Stimulated activated CD8-positive, alpha-beta memory T cell treated with anti-CD3 and anti-CD28 coated beads, Interleukin-7, amount 100 ng/mL, for 4 hours (primary cell): ENCODE measurements at regions not wholly inside any gene's neighbourhood (a gene's known extent, or its start where the extent isn't known, plus 50 kb on each side); places are given as distances from the start of the nearest gene placed in this dataset.
A peak's percentile ranks its signal among the peaks of the same experiment; 100 is the strongest.
"Not testable (repeated sequence)": the region's sequence is repeated elsewhere in the genome, so short reads cannot be mapped to it uniquely, and the experiment has no call there.

Experiments
- DNase-seq, 2 donors: peaks; one replicate each; pipeline ENCODE4 v3.0.0-alpha.2; 2020; ENCODE audit warnings: low read depth in 2 of 2

DNA sequence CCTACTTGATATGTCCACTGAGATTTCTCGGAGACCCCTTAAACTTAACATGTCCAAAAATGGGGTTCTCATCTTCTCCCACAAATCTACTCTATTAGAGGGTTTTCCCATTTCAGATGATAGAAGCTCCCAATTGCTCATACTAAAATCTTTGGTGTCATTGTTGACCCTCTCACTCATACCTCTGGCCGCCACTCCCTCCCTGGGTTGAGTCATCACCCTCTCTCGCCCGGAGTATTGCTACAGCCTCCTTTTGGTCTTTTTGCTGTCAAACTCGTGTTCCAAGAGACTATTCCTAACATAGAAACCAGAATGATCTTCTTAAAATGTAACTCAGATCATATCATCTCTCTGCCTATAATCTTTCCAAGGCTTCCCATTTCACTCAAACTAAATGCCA, 91.0 kb upstream of the GNAQ start:
- no peak for DNase-seq

DNA sequence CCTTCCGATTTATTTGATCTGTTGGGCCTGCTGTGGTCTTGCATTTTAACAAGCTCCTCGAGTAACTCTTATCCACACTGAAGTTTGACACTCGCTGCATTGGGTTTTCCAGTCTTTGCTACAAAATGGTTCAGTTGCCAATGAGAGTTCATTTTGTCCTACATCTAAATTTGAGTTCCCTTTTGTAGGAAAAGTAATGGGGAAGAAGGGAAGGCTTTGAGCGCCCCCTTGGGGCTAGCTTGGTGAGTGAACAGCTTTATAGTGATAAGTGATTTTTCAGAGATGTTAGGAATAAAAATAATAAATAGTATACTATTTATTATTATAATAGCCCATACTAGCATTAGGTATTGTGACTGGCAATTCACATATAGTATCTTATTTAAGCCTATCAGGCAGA, 89.9 kb upstream of the GNAQ start:
- peak; percentile 20 to 29 for DNase-seq

DNA sequence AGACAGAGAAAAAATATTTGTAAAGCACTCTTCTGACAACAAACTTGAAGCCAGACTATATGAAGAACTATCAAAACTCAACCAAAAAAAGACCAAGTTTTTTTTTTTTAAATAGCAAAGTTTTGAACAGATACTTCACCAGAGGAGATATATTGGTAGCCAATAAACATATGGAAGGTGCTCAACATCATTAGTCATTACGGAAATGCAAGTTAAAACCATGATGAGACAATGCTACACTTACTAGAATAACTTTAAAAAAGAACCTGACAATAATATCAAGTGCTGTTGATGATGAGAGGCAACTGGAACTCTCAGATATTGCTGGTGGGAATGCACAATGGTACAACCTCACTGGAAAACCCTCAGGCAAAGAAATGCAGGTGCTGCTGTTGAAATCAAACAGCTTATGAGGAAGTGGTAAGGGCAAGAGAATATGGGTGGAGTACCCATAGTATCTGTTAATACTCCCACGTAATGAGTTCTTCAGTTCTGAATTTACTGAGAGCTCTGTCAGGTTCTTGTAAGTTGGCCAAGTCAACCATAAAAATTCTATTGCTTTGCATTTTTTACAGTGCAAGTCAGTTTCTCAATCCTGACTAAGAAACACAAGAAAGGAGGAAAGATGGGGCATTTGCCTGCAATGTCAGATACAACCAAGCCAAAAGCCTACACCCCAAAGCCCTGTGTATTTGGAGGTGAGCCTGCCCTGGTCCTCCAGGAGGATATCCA, 87.3 kb upstream of the GNAQ start:
- DNase-seq = no peak

DNA sequence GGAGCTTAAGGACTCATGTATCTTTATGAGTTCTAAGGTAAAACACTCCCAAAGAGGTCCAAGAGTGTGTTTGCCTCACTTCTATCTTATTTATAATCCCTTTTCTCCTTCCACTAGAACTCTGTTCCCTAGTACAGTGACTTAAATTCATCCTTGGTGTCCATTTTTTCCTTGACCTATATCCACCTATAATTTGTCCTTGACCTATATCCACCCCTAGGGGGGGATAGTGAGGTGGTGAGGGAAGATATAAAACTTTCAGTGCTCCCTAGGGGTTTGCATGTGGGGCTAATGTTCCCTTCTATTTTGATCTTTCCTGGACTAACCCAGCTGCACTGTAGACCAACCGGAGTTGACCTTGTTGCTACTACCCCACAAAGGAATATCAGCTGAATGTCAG, 83.5 kb upstream of the GNAQ start:
- DNase-seq = no peak

DNA sequence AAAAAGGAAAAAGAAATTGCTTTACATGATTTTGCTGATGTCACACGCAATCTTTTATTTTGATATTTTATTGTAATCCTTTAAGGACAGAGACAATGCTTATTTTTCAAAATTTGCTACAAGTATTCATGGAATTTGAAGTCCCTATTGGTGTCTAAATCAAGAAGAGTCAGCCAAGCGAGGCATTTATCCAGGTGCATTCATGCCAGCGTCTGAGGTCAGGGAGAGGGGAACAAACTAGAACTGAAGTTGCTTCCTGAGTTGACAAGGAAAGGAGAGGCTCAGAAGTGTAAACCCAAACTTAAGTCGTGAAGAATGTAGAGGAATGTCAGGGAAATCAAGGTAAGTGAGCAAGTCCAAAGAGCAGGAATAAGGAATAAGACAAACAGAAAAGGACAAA, 83.0 kb upstream of the GNAQ start:
- DNase-seq = no peak

DNA sequence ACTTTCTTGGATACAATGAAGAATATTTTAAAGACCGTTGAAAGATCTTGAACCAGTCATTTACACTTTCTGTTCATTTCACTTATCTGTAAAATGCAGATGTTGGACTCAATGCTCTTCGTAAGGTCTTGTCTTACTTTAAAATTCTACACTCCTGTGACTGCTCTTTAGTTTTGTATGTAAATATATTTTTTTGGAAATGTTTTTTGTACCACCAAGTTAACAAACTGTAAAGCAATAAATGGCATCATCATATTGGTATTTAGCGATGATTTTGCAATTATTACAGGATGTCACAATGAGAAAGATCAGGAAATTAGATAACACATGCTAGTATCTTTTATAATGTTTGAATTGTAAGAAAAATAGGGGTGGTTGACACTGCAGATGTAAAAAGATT, 80.8 kb upstream of the GNAQ start:
- no peak for DNase-seq

DNA sequence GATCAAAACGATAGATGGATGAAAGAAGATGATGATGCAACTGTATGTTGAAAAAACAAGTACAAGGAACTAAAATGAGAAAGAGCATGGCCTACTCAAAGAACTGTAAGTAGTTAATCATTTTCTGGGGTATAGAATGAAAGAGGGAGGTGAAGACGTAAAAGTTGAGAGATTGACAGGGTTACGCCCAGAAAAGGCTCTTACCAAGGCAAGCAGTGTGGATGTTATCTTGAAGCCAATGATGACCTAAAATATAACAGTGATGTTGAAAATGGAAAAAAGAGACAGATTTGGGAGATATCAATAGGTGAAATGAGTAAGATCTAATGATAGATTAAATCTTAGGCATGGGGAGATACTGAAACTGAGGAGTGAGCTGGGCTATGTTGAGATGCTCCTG, 80.4 kb upstream of the GNAQ start:
- DNase-seq = no peak

DNA sequence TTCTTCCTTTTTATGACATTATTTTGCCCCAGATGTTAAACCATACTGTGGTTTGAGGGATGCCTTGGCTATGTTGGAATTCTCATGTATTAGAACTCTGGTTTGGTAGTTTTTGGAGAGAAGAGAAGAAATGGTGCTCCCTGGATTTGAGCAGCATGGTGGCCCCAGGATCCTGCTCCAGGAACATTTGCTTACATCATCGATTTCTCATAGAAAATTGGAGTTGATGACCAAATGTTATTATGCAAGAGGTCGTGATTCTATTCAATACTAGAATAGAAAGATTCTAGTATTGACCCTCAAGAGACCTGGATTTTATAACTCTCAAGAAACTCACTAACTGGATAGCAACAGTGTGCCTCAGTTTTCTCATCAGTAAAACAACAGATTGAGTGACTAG, 77.5 kb upstream of the GNAQ start:
- DNase-seq = no peak

DNA sequence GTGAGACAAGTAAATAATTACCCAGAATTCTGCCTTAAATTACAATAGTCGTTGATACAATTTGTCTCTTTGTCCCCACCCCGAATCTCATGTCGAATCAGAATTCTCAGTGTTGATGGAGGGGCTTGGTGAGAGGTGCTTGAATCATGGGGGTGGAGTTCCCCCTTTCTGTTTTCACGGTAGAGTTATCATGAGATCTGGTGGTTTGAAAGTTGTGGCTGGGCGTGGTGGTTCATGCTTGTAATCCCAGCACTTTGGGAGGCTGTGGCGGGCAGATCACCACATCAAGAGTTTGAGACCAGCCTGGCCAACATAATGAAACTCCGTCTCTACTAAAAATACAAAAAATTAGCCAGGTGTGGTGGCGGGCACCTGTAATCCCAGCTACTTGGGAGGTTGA, 75.0 kb upstream of the GNAQ start:
- not testable (repeated sequence) for DNase-seq

DNA sequence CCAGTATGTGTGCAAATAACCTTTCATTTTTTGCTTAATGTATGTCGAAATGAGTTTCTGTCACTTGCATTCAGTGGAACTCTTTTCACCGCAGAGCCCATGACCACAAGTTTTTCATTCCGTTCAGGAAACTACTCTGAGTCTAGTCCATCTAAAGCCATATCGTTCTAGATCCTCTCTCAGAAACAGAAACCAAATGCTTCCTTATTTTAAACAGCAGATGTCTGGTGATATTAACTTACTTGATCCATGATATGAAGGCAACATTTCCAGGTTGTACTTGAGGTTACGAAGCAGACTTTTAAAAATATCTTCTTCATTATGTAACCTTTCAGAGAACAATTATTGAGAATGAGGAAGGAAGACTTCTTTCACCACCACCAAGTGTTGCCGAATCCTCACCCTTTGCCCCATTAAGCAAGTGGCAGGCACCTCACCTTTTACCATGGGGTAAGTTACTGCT, 72.4 kb upstream of the GNAQ start:
- DNase-seq = peak in 1 of 2 donors; percentile 18

DNA sequence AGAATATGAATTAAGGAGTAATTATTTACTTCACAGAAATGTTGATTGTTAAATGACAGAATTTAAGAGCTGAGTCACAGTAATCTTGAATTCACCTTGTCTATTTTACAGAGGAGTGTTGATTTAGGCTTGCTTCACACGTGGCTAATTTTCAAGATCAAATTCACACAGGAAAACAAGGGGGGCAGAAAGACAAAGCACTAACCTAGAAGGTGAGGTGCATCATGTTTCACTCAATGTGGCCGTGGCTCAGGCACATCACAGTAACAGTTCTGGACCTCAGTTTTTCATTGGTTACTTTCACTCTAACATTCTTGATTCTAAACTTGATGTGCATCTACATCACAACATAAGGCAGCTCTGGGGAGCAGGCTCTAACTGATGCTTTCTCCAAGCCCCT, 69.6 kb upstream of the GNAQ start:
- DNase-seq = no peak

DNA sequence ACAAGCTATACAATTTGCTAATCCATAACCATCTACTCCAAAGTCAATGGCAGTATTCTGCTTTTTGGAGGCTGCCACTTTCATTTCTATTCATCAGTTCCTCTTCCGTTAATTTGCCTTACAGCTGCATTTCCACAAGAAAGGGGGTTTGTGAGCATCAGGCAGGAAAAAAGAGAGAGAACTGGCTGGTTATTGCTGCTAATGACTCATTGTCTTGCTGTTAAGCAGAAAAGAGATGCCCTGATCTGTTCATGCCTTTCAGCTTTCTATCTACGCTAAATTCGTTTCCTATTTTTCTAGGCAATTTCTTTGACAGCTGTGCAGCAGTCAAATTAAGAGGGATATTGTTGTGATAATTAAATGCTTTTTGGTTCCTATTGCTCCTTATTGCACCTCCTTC, 65.9 kb upstream of the GNAQ start:
- no peak for DNase-seq

DNA sequence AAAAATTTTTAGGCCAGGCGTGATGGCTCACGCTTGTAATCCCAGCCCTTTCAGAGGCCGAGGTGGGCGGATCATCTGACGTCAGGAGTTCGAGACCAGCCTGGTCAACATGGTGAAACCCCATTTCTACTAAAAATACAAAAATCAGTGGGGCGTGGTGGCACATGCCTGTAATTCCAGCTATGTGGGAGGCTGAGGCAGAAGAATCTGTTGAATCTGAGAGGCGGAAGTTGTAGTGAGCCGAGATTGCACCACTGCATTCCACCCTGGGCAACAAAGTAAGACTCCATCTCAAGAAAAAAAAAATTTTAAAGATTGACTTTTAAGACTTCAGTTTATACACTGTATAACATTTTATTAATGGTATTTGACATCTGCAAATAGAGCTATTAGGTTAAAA, 60.1 kb upstream of the GNAQ start:
- no peak for DNase-seq

DNA sequence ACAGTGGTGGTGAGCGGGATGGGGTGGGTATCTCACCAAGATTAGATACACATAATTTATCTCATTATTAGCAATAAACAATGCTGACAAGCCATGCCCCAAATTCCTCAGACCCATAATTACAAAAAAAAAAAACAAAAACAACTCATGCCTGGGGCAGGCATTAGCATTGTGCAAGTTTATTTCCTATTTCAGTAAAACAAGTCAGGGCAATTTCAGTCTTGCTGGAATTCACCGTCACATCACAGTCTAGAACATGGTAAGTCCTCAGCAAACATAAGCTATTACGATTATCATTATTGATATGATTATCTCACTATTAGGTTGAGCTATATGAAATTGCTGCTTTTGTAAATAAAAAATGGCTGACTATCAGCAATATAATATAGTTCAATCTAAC, 57.5 kb upstream of the GNAQ start:
- DNase-seq = no peak

DNA sequence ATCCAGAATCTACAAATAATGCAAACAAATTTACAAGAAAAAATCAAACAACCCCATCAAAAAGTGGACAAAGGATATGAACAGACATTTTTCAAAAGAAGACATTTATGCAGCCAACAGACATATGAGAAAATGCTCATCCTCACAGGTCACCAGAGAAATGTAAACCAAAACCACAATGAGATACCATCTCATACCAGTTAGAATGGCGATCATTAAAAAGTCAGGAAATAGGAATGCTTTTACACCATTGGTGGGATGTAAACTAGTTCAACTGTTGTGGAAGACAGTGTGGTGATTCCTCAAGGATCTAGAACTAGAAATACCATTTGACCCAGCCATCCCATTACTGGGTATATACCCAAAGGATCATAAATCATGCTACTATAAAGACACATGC, 56.6 kb upstream of the GNAQ start:
- not testable (repeated sequence) for DNase-seq
